GM12878 (cell line): ENCODE measurements at regions not wholly inside any gene's neighbourhood (a gene's known extent, or its start where the extent isn't known, plus 50 kb on each side); places are given as distances from the start of the nearest gene placed in this dataset.

Experiments
- ATAC-seq: fragments of 200-7000 bp; cut with Tn5 transposase; 3 replicates; pipeline ENCODE4 v1.9.1; 2020; ENCODE audit warnings: mild to moderate bottlenecking, moderate library complexity
- BruUV-seq: library from RNA; stranded (reverse); fragments of 400-500 nt; replicated peaks from 2 replicates; lab custom pipeline; 2021; lab: Mats Ljungman, UMichigan
- CTCF ChIA-PET: fragments of 300-600 bp; sonication (Branson Sonifier 250); formaldehyde crosslinking; extraction: SDS; loops from one replicate; lab custom pipeline; 2021; ENCODE audit warnings: inconsistent platforms; lab: Yijun Ruan, JAX
- POLR2A ChIA-PET: fragments of 350-600 bp; formaldehyde crosslinking; extraction: SDS; loops from one replicate; lab custom pipeline; 2021; ENCODE audit warnings: inconsistent platforms; lab: Charles Lee
- RAD21 ChIA-PET: fragments of 300-600 bp; sonication (Branson Sonifier 250); formaldehyde crosslinking; loops from one replicate; lab custom pipeline; 2023; ENCODE audit warnings: antibody characterized with exemption; ENCODE audit not compliant: unreplicated experiment; lab: Charles Lee
- SMC1A ChIA-PET: fragments of 300-600 bp; sonication (Branson Sonifier 250); formaldehyde crosslinking; loops from one replicate; lab custom pipeline; 2023; ENCODE audit not compliant: unreplicated experiment, uncharacterized antibody; lab: Charles Lee
- DNase-seq: peaks from one replicate; pipeline ENCODE4 v3.0.0-alpha.2; 2011; ENCODE audit warnings: low read depth, low spot score
- FAIRE-seq: peaks from 3 replicates; lab custom pipeline; 2011; peaks lifted over from hg19 to GRCh38; lab: Jason Lieb, UNC
- H2AFZ ChIP-seq: 2 replicates; pipeline ENCODE4 v1.6.0; 2011; ENCODE audit warnings: low read depth, low read length, control low read depth; ENCODE audit not compliant: control insufficient read depth
- H3K27ac ChIP-seq: 2 replicates; pipeline ENCODE4 v1.5.1; 2011; ENCODE audit warnings: control low read depth; ENCODE audit not compliant: control insufficient read depth, insufficient read depth
- H3K27me3 ChIP-seq, 2 experiments: replicated peaks in 1 of 2; 2 replicates each; pipeline versions ENCODE4 v1.6.0 to v1.6.1; 2011; ENCODE audit warnings: low read length in 1 of 2; ENCODE audit not compliant: control insufficient read depth in 2 of 2, insufficient read depth in 2 of 2
- H3K36me3 ChIP-seq, 2 experiments: 2 replicates each; pipeline ENCODE4 v1.5.1; 2011; ENCODE audit warnings: low read length in 1 of 2; ENCODE audit not compliant: control insufficient read depth in 2 of 2, insufficient read depth in 2 of 2
- H3K4me1 ChIP-seq: 2 replicates; pipeline ENCODE4 v1.6.1; 2011; ENCODE audit warnings: mild to moderate bottlenecking, low read length, moderate library complexity, mixed read lengths; ENCODE audit not compliant: control insufficient read depth, insufficient read depth
- H3K4me2 ChIP-seq: 2 replicates; pipeline ENCODE4 v1.6.0; 2011; ENCODE audit warnings: control low read depth; ENCODE audit not compliant: control insufficient read depth, insufficient read depth
- H3K4me3 ChIP-seq: fragments of 200-600 bp; sonication (generic); 2 replicates; pipeline ENCODE4 v1.5.1; 2016
- H3K79me2 ChIP-seq: 2 replicates; pipeline ENCODE4 v1.6.0; 2011; ENCODE audit warnings: low read length; ENCODE audit not compliant: control insufficient read depth, insufficient read depth
- H3K9ac ChIP-seq: 2 replicates; pipeline ENCODE4 v1.8.0; 2011; ENCODE audit warnings: low read length, control low read depth, mixed read lengths; ENCODE audit not compliant: control insufficient read depth, insufficient read depth
- H3K9me3 ChIP-seq: replicated peaks from 3 replicates; pipeline ENCODE4 v1.5.1; 2011; ENCODE audit warnings: mild to moderate bottlenecking, low read length; ENCODE audit not compliant: control insufficient read depth, insufficient read depth
- H4K20me1 ChIP-seq: 2 replicates; pipeline ENCODE4 v1.6.0; 2011; ENCODE audit not compliant: control insufficient read depth, insufficient read depth
- EP300 ChIP-seq, 2 experiments: fragments of 150-350 bp in 1 of 2; IDR thresholded peaks; 2 replicates each; pipeline ENCODE4 v1.6.1; 2011 to 2012; ENCODE audit warnings: low read depth in 2 of 2, low read length in 2 of 2, borderline replicate concordance in 1 of 2, improper control_type of control experiment in 1 of 2, inconsistent platforms in 1 of 2; ENCODE audit not compliant: control insufficient read depth in 1 of 2
- KLF5 ChIP-seq: fragments of 450-650 bp; IDR thresholded peaks from 2 replicates; pipeline ENCODE4 v1.6.1; 2014; ENCODE audit warnings: mild to moderate bottlenecking; ENCODE audit not compliant: partially characterized antibody
- PAX8 ChIP-seq: fragments of 450-650 bp; IDR thresholded peaks from 2 replicates; pipeline ENCODE4 v1.6.1; 2017; ENCODE audit warnings: mild to moderate bottlenecking, moderate library complexity
- SRF ChIP-seq, 2 experiments: IDR thresholded peaks; 2 replicates each; pipeline ENCODE4 v1.6.1; 2011; ENCODE audit warnings: low read depth in 2 of 2, low read length in 2 of 2, mild to moderate bottlenecking in 1 of 2, moderate library complexity in 1 of 2
- WGBS: methylation state at CpG from one replicate; pipeline ENCODE4 v1.1.6; 2016; ENCODE audit warnings: low lambda C conversion rate; ENCODE audit not compliant: insufficient replicate concordance, insufficient coverage; ENCODE audit errors: missing lambda C conversion rate; 5-methylcytosine and 5-hydroxymethylcytosine counted together
- in situ Hi-C: fragments of 300-500 bp; cut with MboI; formaldehyde crosslinking; loops from 9 replicates; pipeline ENCODE4 v1.14.3; 2018; ENCODE audit warnings: mixed read lengths
- intact Hi-C: fragments of 100-400 bp; cut with micrococcal nuclease; formaldehyde crosslinking; loops from one replicate; pipeline ENCODE4 v1.14.2; 2022; ENCODE audit not compliant: unreplicated experiment
- TF ChIP-seq, protein P1 (sequence below): fragments of 450-650 bp; conservative IDR thresholded peaks from 2 replicates; pipeline ENCODE4 v1.6.1; 2017; ENCODE audit warnings: mild to moderate bottlenecking, moderate library complexity
- TF ChIP-seq, protein P2 (sequence below): fragments of 450-650 bp; IDR thresholded peaks from 2 replicates; pipeline ENCODE4 v1.6.1; 2018; ENCODE audit warnings: borderline replicate concordance, mild to moderate bottlenecking; ENCODE audit not compliant: partially characterized antibody

DNA sequence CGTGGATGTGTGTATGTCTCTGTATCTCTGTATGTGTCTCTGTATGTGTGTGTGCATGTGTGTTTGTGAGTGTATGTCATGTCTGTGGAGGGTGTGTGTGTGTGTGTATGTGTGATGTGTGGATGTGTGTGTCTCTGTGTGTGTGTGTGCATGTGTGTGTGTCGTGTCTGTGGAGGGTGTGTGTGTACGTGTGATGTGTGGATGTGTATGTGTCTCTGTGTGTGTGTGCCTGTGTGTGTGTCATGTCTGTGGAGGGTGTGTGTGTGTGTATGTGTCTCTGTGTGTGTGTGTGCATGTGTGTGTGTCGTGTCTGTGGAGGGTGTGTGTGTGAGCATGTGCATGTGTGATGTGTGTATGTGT, 51.6 kb upstream of the ADRA2C start:
- Histone ChIP-seq H3K4me1 (no peaks in the 10 kb centered on the region), H3K9ac (no peak overlapping the region), H3K4me2 (no peak overlapping the region), H2AFZ (no peak overlapping the region), H3K9me3 (no peaks in the 10 kb centered on the region; the same call in 2 of the 3 replicates), H3K79me2 (no peaks in the 10 kb centered on the region), H3K36me3 (no peaks in the 10 kb centered on the region), H3K27ac (no peak overlapping the region), H3K27me3 (no peaks in the 10 kb centered on the region; a peak in 1 of 4 replicates), H3K4me3 (no peak overlapping the region), H4K20me1 (no peaks in the 10 kb centered on the region)
- in situ Hi-C loops = no loop called here
- SMC1A ChIA-PET = no interaction called here
- POLR2A ChIA-PET = no interaction called here
- no TSS peak for BruUV-seq
- TF ChIP-seq, protein P1, sequence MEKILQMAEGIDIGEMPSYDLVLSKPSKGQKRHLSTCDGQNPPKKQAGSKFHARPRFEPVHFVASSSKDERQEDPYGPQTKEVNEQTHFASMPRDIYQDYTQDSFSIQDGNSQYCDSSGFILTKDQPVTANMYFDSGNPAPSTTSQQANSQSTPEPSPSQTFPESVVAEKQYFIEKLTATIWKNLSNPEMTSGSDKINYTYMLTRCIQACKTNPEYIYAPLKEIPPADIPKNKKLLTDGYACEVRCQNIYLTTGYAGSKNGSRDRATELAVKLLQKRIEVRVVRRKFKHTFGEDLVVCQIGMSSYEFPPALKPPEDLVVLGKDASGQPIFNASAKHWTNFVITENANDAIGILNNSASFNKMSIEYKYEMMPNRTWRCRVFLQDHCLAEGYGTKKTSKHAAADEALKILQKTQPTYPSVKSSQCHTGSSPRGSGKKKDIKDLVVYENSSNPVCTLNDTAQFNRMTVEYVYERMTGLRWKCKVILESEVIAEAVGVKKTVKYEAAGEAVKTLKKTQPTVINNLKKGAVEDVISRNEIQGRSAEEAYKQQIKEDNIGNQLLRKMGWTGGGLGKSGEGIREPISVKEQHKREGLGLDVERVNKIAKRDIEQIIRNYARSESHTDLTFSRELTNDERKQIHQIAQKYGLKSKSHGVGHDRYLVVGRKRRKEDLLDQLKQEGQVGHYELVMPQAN = no peak
- no peak for TF ChIP-seq KLF5
- TF ChIP-seq SRF (IDR thresholded peaks at IDR 0.05; ENCODE audit: low read depth in 2 of 2, low read length in 2 of 2) = no peak
- TF ChIP-seq, protein P2, sequence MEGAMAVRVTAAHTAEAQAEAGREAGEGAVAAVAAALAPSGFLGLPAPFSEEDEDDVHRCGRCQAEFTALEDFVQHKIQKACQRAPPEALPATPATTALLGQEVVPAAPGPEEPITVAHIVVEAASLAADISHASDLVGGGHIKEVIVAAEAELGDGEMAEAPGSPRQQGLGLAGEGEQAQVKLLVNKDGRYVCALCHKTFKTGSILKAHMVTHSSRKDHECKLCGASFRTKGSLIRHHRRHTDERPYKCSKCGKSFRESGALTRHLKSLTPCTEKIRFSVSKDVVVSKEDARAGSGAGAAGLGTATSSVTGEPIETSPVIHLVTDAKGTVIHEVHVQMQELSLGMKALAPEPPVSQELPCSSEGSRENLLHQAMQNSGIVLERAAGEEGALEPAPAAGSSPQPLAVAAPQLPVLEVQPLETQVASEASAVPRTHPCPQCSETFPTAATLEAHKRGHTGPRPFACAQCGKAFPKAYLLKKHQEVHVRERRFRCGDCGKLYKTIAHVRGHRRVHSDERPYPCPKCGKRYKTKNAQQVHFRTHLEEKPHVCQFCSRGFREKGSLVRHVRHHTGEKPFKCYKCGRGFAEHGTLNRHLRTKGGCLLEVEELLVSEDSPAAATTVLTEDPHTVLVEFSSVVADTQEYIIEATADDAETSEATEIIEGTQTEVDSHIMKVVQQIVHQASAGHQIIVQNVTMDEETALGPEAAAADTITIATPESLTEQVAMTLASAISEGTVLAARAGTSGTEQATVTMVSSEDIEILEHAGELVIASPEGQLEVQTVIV = peak; percentile 13
- TF ChIP-seq PAX8 = no peak
- TF ChIP-seq EP300 (IDR thresholded peaks at IDR 0.05; ENCODE audit: borderline replicate concordance in 1 of 2, control insufficient read depth in 1 of 2, low read depth in 2 of 2, low read length in 2 of 2) = no peak
- intact Hi-C loops = no loop called here
- CTCF ChIA-PET = no interaction called here
- no peak for FAIRE-seq
- no peak for DNase-seq
- no peak for ATAC-seq
- RAD21 ChIA-PET = no interaction called here
- 7% methylated on average over 4 of the region's 4 CpGs for WGBS
